ENCODE measurements at regions not wholly inside any gene's neighbourhood (a gene's known extent, or its start where the extent isn't known, plus 50 kb on each side); places are given as distances from the start of the nearest gene placed in this dataset.

DNA sequence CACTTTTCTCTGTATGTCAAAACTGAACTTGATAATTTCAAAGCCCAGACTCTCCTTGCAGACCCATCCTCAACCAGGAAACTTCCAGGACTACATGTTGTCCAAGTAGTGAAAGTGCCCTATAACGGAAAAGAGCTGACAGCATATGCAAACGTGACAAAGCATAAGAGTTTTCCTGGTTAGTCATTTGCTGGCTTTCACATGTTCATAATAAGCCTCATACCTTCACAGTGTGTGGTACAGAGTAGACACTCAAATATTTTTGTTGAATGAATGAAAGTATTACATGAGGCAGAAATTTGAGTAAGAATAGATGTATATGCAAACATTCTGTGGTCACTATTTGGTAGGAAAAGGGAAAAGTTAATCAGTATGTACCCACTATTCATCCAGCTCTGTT lies 473.3 kb downstream of the MRPL39 start:
- TF ChIP-seq, protein P1, sequence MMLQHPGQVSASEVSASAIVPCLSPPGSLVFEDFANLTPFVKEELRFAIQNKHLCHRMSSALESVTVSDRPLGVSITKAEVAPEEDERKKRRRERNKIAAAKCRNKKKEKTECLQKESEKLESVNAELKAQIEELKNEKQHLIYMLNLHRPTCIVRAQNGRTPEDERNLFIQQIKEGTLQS (IDR thresholded peaks at IDR 0.05), result no peak
- TF ChIP-seq, protein P2, sequence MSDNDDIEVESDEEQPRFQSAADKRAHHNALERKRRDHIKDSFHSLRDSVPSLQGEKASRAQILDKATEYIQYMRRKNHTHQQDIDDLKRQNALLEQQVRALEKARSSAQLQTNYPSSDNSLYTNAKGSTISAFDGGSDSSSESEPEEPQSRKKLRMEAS (IDR thresholded peaks at IDR 0.05), result no peak
- TF ChIP-seq, protein P3, sequence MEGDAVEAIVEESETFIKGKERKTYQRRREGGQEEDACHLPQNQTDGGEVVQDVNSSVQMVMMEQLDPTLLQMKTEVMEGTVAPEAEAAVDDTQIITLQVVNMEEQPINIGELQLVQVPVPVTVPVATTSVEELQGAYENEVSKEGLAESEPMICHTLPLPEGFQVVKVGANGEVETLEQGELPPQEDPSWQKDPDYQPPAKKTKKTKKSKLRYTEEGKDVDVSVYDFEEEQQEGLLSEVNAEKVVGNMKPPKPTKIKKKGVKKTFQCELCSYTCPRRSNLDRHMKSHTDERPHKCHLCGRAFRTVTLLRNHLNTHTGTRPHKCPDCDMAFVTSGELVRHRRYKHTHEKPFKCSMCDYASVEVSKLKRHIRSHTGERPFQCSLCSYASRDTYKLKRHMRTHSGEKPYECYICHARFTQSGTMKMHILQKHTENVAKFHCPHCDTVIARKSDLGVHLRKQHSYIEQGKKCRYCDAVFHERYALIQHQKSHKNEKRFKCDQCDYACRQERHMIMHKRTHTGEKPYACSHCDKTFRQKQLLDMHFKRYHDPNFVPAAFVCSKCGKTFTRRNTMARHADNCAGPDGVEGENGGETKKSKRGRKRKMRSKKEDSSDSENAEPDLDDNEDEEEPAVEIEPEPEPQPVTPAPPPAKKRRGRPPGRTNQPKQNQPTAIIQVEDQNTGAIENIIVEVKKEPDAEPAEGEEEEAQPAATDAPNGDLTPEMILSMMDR (IDR thresholded peaks at IDR 0.05; ENCODE audit: low read depth, low read length, missing input control), result no peak
- TF ChIP-seq SP1 (IDR thresholded peaks at IDR 0.05) (no peak), TAF1 (conservative IDR thresholded peaks at IDR 0.05) (no peak)
